SK-N-SH (cell line): ENCODE measurements at regions not wholly inside any gene's neighbourhood (a gene's known extent, or its start where the extent isn't known, plus 50 kb on each side); places are given as distances from the start of the nearest gene placed in this dataset.

Experiments
- CTCF ChIA-PET: fragments of 300-600, 350-600 bp; formaldehyde crosslinking; extraction: SDS; loops from one replicate; lab custom pipeline; 2021; lab: Yijun Ruan, JAX
- POLR2A ChIA-PET: fragments of 350-600 bp; sonication (Branson Sonifier 250); formaldehyde crosslinking; extraction: SDS; loops from one replicate; lab custom pipeline; 2020; ENCODE audit warnings: antibody characterized with exemption, inconsistent platforms; lab: Yijun Ruan, JAX
- DNase-seq: peaks from one replicate; pipeline ENCODE4 v3.0.0; 2012
- H2AFZ ChIP-seq: fragments of 200-600 bp; sonication (generic); 2 replicates; pipeline ENCODE4 v1.8.1; 2016; ENCODE audit warnings: antibody characterized with exemption, mild to moderate bottlenecking, low read depth
- H3F3A ChIP-seq: fragments of 200-600 bp; sonication (generic); replicated peaks from 2 replicates; pipeline ENCODE3; 2016; ENCODE audit warnings: antibody characterized with exemption, mild to moderate bottlenecking; ENCODE audit not compliant: insufficient read depth
- H3K27ac ChIP-seq, 2 experiments: fragments of 200-500 bp in 1 of 2; fragments of 200-600 bp in 1 of 2; sonication (Bioruptor generic) in 1 of 2; sonication (generic), shearing (Covaris generic) in 1 of 2; 2 replicates each; pipeline versions ENCODE4 v1.5.1 to v1.6.1; 2014 to 2016; ENCODE audit warnings: low read depth in 2 of 2, inconsistent platforms in 1 of 2, low read length in 1 of 2, mild to moderate bottlenecking in 1 of 2, mixed read lengths in 1 of 2
- H3K27me3 ChIP-seq: fragments of 200-600 bp; sonication (generic), shearing (Covaris generic); 2 replicates; pipeline ENCODE4 v1.6.1; 2016; ENCODE audit warnings: mixed run types; ENCODE audit not compliant: insufficient read depth
- H3K36me3 ChIP-seq, 2 experiments: fragments of 200-500 bp in 1 of 2; fragments of 200-600 bp in 1 of 2; sonication (Bioruptor generic) in 1 of 2; sonication (generic) in 1 of 2; replicated peaks in 1 of 2; 2 replicates each; pipeline versions ENCODE3 to v1.5.1; 2014 to 2016; ENCODE audit warnings: low read length in 1 of 2, mild to moderate bottlenecking in 1 of 2; ENCODE audit not compliant: insufficient read depth in 2 of 2, control insufficient read depth in 1 of 2
- H3K4me1 ChIP-seq, 2 experiments: fragments of 200-500 bp in 1 of 2; fragments of 200-600 bp in 1 of 2; sonication (Bioruptor generic) in 1 of 2; sonication (generic), shearing (Covaris generic) in 1 of 2; 2 replicates each; pipeline versions ENCODE4 v1.5.1 to v1.6.1; 2014 to 2016; ENCODE audit warnings: low read depth in 1 of 2, low read length in 1 of 2, mixed run types in 1 of 2; ENCODE audit not compliant: insufficient read depth in 2 of 2, control insufficient read depth in 1 of 2
- H3K4me2 ChIP-seq: fragments of 200-600 bp; sonication (generic), shearing (Covaris generic); 2 replicates; pipeline ENCODE4 v1.6.1; 2017; ENCODE audit warnings: mixed run types
- H3K4me3 ChIP-seq, 2 experiments: fragments of 200-500 bp in 1 of 2; fragments of 200-600 bp in 1 of 2; sonication (Bioruptor generic) in 1 of 2; sonication (generic), shearing (Covaris generic) in 1 of 2; 2 replicates each; pipeline versions ENCODE4 v1.5.1 to v1.8.1; 2014 to 2016; ENCODE audit warnings: low read depth in 2 of 2, inconsistent platforms in 1 of 2, low read length in 1 of 2, mild to moderate bottlenecking in 1 of 2, mixed read lengths in 1 of 2, moderate library complexity in 1 of 2
- H3K79me2 ChIP-seq: fragments of 200-600 bp; sonication (generic); 2 replicates; pipeline ENCODE4 v1.8.1; 2017; ENCODE audit warnings: mild to moderate bottlenecking; ENCODE audit not compliant: insufficient read depth
- H3K9ac ChIP-seq: fragments of 200-600 bp; sonication (generic); 2 replicates; pipeline ENCODE4 v1.6.1; 2017; ENCODE audit warnings: mixed run types
- H3K9me2 ChIP-seq: fragments of 200-600 bp; sonication (generic); 2 replicates; pipeline ENCODE4 v1.6.1; 2017; ENCODE audit warnings: mixed run types
- H3K9me3 ChIP-seq: fragments of 200-600 bp; sonication (generic); 2 replicates; pipeline ENCODE4 v1.6.1; 2017; ENCODE audit warnings: mixed run types, mild to moderate bottlenecking, moderate library complexity
- H4K20me1 ChIP-seq: fragments of 200-600 bp; sonication (generic); 2 replicates; pipeline ENCODE4 v1.6.1; 2017; ENCODE audit warnings: mild to moderate bottlenecking, mixed run types; ENCODE audit not compliant: insufficient read depth
- ELF1 ChIP-seq: IDR thresholded peaks from 2 replicates; pipeline ENCODE4 v1.4.0; 2012
- EZH2phosphoT487 ChIP-seq: fragments of 200-600 bp; sonication (generic); IDR thresholded peaks from 2 replicates; pipeline ENCODE4 v1.6.1; 2017; ENCODE audit warnings: low read depth, mixed run types, mild to moderate bottlenecking, antibody characterized with exemption, moderate library complexity, borderline replicate concordance
- FOXJ3 ChIP-seq: sonication (generic); formaldehyde crosslinking; IDR thresholded peaks from 2 replicates; pipeline ENCODE4 v1.5.1; 2020; ENCODE audit warnings: mild to moderate bottlenecking, missing genetic modification reagents
- JUND ChIP-seq: IDR thresholded peaks from 2 replicates; pipeline ENCODE4 v1.4.0; 2012
- NFIC ChIP-seq: IDR thresholded peaks from 2 replicates; pipeline ENCODE4 v1.4.0; 2012; ENCODE audit warnings: borderline replicate concordance
- NRF1 ChIP-seq: IDR thresholded peaks from 2 replicates; pipeline ENCODE4 v1.6.1; 2012; ENCODE audit warnings: low read depth, mild to moderate bottlenecking, low read length
- RCOR1 ChIP-seq: fragments of 150-350 bp; IDR thresholded peaks from 2 replicates; pipeline ENCODE4 v1.6.1; 2017; ENCODE audit warnings: antibody characterized with exemption, low read length
- RFX5 ChIP-seq: IDR thresholded peaks from 2 replicates; pipeline ENCODE4 v1.6.1; 2012; ENCODE audit warnings: mild to moderate bottlenecking, improper control_type of control experiment, low read length
- SIN3A ChIP-seq: IDR thresholded peaks from 2 replicates; pipeline ENCODE4 v1.6.1; 2012; ENCODE audit warnings: low read depth, mild to moderate bottlenecking, low read length, moderate library complexity, borderline replicate concordance
- SMC3 ChIP-seq: IDR thresholded peaks from 2 replicates; pipeline ENCODE4 v1.6.1; 2012; ENCODE audit warnings: low read depth, low read length, improper control_type of control experiment
- TCF12 ChIP-seq: IDR thresholded peaks from 2 replicates; pipeline ENCODE4 v1.4.0; 2012
- YY1 ChIP-seq: IDR thresholded peaks from 2 replicates; pipeline ENCODE4 v1.4.0; 2012; ENCODE audit warnings: low read depth, mild to moderate bottlenecking
- WGBS: methylation state at CpG from one replicate; pipeline ENCODE4 v1.1.6; 2017; ENCODE audit warnings: low lambda C conversion rate; 5-methylcytosine and 5-hydroxymethylcytosine counted together
- TF ChIP-seq, protein P1 (sequence below): fragments of 150-350 bp; IDR thresholded peaks from 2 replicates; pipeline ENCODE4 v1.6.1; 2017; ENCODE audit warnings: antibody characterized with exemption, low read length, low read depth, borderline replicate concordance
- TF ChIP-seq, protein P2 (sequence below): IDR thresholded peaks from 2 replicates; pipeline ENCODE4 v1.4.0; 2012; ENCODE audit warnings: low read depth, borderline replicate concordance
- TF ChIP-seq, protein P3 (sequence below): IDR thresholded peaks from 2 replicates; pipeline ENCODE4 v1.6.1; 2012; ENCODE audit warnings: mild to moderate bottlenecking, low read depth, low read length, moderate library complexity

GRCh38 chr5:2565147-2565546 lies 186.3 kb downstream of the IRX2 start:
- Histone ChIP-seq H3K4me2 (no peak overlapping the region), H3K27ac (no peak overlapping the region), H3K36me3 (no peaks in the 10 kb centered on the region), H3K4me1 (no peaks in the 10 kb centered on the region), H3K27me3 (no peaks in the 10 kb centered on the region; the same call in 1 of the 2 replicates)
- no peak for DNase-seq
- CTCF ChIA-PET = no interaction called here
- TF ChIP-seq YY1 (no peak), JUND (no peak), ELF1 (no peak), SMC3 (no peak), TCF12 (no peak), FOXJ3 (CRISPR knock-in tag) (no peak), SIN3A (no peak), NRF1 (no peak)
- TF ChIP-seq, all 33 proteins: peak for 0
- Histone ChIP-seq H3K9me2 (no peaks in the 10 kb centered on the region), H3K4me3 (no peak overlapping the region), H3F3A (no peaks in the 10 kb centered on the region), H4K20me1 (no peaks in the 10 kb centered on the region), H3K9me3 (no peaks in the 10 kb centered on the region), H3K79me2 (no peaks in the 10 kb centered on the region), H2AFZ (no peak overlapping the region), H3K9ac (no peak overlapping the region)
- POLR2A ChIA-PET = no interaction called here
- WGBS = 12% methylated on average over 6 of the region's 6 CpGs

GRCh38 chr5:2563046-2563445 lies 188.4 kb downstream of the IRX2 start:
- TF ChIP-seq, protein P1, sequence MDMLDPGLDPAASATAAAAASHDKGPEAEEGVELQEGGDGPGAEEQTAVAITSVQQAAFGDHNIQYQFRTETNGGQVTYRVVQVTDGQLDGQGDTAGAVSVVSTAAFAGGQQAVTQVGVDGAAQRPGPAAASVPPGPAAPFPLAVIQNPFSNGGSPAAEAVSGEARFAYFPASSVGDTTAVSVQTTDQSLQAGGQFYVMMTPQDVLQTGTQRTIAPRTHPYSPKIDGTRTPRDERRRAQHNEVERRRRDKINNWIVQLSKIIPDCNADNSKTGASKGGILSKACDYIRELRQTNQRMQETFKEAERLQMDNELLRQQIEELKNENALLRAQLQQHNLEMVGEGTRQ = no peak
- no peak for TF ChIP-seq EZH2phosphoT487
- no peak for TF ChIP-seq RFX5
- no peak for TF ChIP-seq NRF1
- no peak for TF ChIP-seq SMC3
- no peak for TF ChIP-seq RCOR1
- TF ChIP-seq, protein P2, sequence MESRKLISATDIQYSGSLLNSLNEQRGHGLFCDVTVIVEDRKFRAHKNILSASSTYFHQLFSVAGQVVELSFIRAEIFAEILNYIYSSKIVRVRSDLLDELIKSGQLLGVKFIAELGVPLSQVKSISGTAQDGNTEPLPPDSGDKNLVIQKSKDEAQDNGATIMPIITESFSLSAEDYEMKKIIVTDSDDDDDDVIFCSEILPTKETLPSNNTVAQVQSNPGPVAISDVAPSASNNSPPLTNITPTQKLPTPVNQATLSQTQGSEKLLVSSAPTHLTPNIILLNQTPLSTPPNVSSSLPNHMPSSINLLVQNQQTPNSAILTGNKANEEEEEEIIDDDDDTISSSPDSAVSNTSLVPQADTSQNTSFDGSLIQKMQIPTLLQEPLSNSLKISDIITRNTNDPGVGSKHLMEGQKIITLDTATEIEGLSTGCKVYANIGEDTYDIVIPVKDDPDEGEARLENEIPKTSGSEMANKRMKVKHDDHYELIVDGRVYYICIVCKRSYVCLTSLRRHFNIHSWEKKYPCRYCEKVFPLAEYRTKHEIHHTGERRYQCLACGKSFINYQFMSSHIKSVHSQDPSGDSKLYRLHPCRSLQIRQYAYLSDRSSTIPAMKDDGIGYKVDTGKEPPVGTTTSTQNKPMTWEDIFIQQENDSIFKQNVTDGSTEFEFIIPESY = no peak
- TF ChIP-seq, protein P3, sequence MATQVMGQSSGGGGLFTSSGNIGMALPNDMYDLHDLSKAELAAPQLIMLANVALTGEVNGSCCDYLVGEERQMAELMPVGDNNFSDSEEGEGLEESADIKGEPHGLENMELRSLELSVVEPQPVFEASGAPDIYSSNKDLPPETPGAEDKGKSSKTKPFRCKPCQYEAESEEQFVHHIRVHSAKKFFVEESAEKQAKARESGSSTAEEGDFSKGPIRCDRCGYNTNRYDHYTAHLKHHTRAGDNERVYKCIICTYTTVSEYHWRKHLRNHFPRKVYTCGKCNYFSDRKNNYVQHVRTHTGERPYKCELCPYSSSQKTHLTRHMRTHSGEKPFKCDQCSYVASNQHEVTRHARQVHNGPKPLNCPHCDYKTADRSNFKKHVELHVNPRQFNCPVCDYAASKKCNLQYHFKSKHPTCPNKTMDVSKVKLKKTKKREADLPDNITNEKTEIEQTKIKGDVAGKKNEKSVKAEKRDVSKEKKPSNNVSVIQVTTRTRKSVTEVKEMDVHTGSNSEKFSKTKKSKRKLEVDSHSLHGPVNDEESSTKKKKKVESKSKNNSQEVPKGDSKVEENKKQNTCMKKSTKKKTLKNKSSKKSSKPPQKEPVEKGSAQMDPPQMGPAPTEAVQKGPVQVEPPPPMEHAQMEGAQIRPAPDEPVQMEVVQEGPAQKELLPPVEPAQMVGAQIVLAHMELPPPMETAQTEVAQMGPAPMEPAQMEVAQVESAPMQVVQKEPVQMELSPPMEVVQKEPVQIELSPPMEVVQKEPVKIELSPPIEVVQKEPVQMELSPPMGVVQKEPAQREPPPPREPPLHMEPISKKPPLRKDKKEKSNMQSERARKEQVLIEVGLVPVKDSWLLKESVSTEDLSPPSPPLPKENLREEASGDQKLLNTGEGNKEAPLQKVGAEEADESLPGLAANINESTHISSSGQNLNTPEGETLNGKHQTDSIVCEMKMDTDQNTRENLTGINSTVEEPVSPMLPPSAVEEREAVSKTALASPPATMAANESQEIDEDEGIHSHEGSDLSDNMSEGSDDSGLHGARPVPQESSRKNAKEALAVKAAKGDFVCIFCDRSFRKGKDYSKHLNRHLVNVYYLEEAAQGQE = no peak
- TF ChIP-seq NFIC = no peak
- no peak overlapping the region for H3K27ac ChIP-seq
- H3K4me3 ChIP-seq = no peak overlapping the region
- no peaks in the 10 kb centered on the region for H3K9me3 ChIP-seq
- 0% methylated on average over 6 of the region's 6 CpGs for WGBS
- no peaks in the 10 kb centered on the region for H4K20me1 ChIP-seq
- CTCF ChIA-PET = no interaction called here
- no peaks in the 10 kb centered on the region for H3K4me1 ChIP-seq
- no peaks in the 10 kb centered on the region for H3K79me2 ChIP-seq
- POLR2A ChIA-PET = no interaction called here
- no peak overlapping the region for H3K9ac ChIP-seq
- no peaks in the 10 kb centered on the region for H3F3A ChIP-seq
- no peaks in the 10 kb centered on the region for H3K9me2 ChIP-seq
- no peak overlapping the region for H2AFZ ChIP-seq
- DNase-seq = peak; percentile 11
- H3K27me3 ChIP-seq = peaks cover 7% of the 10 kb centered on the region; the same call in 1 of the 2 replicates
- no peak overlapping the region for H3K4me2 ChIP-seq
- H3K36me3 ChIP-seq = no peaks in the 10 kb centered on the region
